Body of pancreas (tissue), 4 donors: ENCODE measurements at regions not wholly inside any gene's neighbourhood (a gene's known extent, or its start where the extent isn't known, plus 50 kb on each side); places are given as distances from the start of the nearest gene placed in this dataset.

Experiments used
- ATAC-seq: fragments of 150-250 bp; one replicate; pipeline ENCODE4 v1.9.1; 2016
- DNase-seq, 4 donors: peaks; one replicate each; pipeline ENCODE4 v3.0.0-alpha.2; 2019
- H3K27ac ChIP-seq, 4 donors: fragments of 200-600 bp; sonication (generic); 1 replicate in 3 of 4; 2 replicates in 1 of 4; pipeline versions ENCODE4 v1.5.1 to v1.6.1; 2016 to 2019; ENCODE audit warnings: mild to moderate bottlenecking in 1 of 4, mixed read lengths in 1 of 4, moderate library complexity in 1 of 4
- H3K27me3 ChIP-seq, 2 donors: fragments of 200-600 bp; sonication (generic); one replicate each; pipeline ENCODE4 v1.6.0; 2016; ENCODE audit warnings: mild to moderate bottlenecking in 1 of 2
- H3K36me3 ChIP-seq, 2 donors: fragments of 200-600 bp; sonication (generic); replicated peaks in 1 of 2; 2 replicates each; pipeline ENCODE4 v1.5.1; 2016; ENCODE audit warnings: low read depth in 2 of 2; ENCODE audit not compliant: insufficient read depth in 1 of 2
- H3K4me1 ChIP-seq: fragments of 200-600 bp; sonication (generic); one replicate; pipeline ENCODE4 v1.6.0; 2016
- H3K4me3 ChIP-seq, 2 donors: fragments of 200-600 bp; sonication (generic); 1 replicate in 1 of 2; 2 replicates in 1 of 2; pipeline ENCODE4 v1.5.1; 2016 to 2019
- H3K9me3 ChIP-seq, 3 donors: fragments of 200-600 bp; sonication (generic); 1 replicate in 2 of 3; 2 replicates in 1 of 3; pipeline ENCODE4 v1.5.1; 2016
- CTCF ChIP-seq, 7 experiments: fragments of 450-650 bp in 4 of 7; fragments of 200-600 bp in 3 of 7; sonication (generic) in 3 of 7; IDR thresholded peaks; one replicate each; pipeline ENCODE4 v1.5.1; 2016 to 2019; ENCODE audit warnings: antibody characterized with exemption in 7 of 7
- POLR2A ChIP-seq, 3 donors: fragments of 450-650 bp; IDR thresholded peaks; one replicate each; pipeline ENCODE4 v1.6.1; 2016; ENCODE audit warnings: antibody characterized with exemption in 3 of 3, mild to moderate bottlenecking in 2 of 3
- WGBS, 2 donors: methylation state at CpG; one replicate each; pipeline ENCODE4 v1.1.5; 2017; 5-methylcytosine and 5-hydroxymethylcytosine counted together
- intact Hi-C: fragments of 100-400 bp; cut with DNase I; formaldehyde crosslinking; loops from one replicate; pipeline ENCODE4 v1.15.1; 2023

GRCh38 chr9:121576281-121577075 lies 75.0 kb upstream of the DAB2IP start:
- DNase-seq (no peak), ATAC-seq (no peak)
- no peaks in the 10 kb centered on the region for H3K27me3 ChIP-seq
- TF ChIP-seq CTCF (IDR thresholded peaks at IDR 0.05) (no peak), POLR2A (IDR thresholded peaks at IDR 0.05) (no peak)
- H3K27ac ChIP-seq, result no peak overlapping the region
- H3K4me3 ChIP-seq, result no peak overlapping the region
- H3K9me3 ChIP-seq, result no peaks in the 10 kb centered on the region
- intact Hi-C loops, result no loop called here
- H3K4me1 ChIP-seq, result no peaks in the 10 kb centered on the region
- H3K36me3 ChIP-seq, result no peaks in the 10 kb centered on the region
- 70 to 81% methylated on average over 7 of the region's 7 CpGs for WGBS, 2 donors

GRCh38 chr9:121577166-121577565 lies 74.3 kb upstream of the DAB2IP start:
- Histone ChIP-seq H3K4me3 (no peak overlapping the region), H3K27ac (no peak overlapping the region), H3K36me3 (no peaks in the 10 kb centered on the region), H3K4me1 (no peaks in the 10 kb centered on the region), H3K27me3 (no peaks in the 10 kb centered on the region), H3K9me3 (no peaks in the 10 kb centered on the region)
- DNase-seq (no peak), ATAC-seq (no peak)
- intact Hi-C loops, result no loop called here
- TF ChIP-seq POLR2A (IDR thresholded peaks at IDR 0.05), result no peak
- no peak for TF ChIP-seq CTCF (IDR thresholded peaks at IDR 0.05)
- 84 to 92% methylated on average over 12 to 15 of the region's 17 CpGs for WGBS, 2 donors

- 86% methylated on average over 7 of the region's 7 CpGs; no CpG with 5 or more reads in 1 of the 2 donors for WGBS, 2 donors
- H3K27ac ChIP-seq, result no peak overlapping the region
- no peaks in the 10 kb centered on the region for H3K9me3 ChIP-seq
- H3K36me3 ChIP-seq, result no peaks in the 10 kb centered on the region
- no peaks in the 10 kb centered on the region for H3K27me3 ChIP-seq
- H3K4me3 ChIP-seq, result no peak overlapping the region
- intact Hi-C loops, result no loop called here
- H3K4me1 ChIP-seq, result no peaks in the 10 kb centered on the region
- DNase-seq, result no peak
- no peak for ATAC-seq
- TF ChIP-seq POLR2A (IDR thresholded peaks at IDR 0.05), result no peak
- TF ChIP-seq CTCF (IDR thresholded peaks at IDR 0.05), result no peak
These were observed 73.9 kb upstream of the DAB2IP start for GRCh38 chr9:121577572-121577971.

- Histone ChIP-seq H3K4me1 (peaks cover 6% of the 10 kb centered on the region), H3K27ac (no peak overlapping the region), H3K27me3 (no peaks in the 10 kb centered on the region), H3K4me3 (no peak overlapping the region), H3K36me3 (no peaks in the 10 kb centered on the region), H3K9me3 (no peaks in the 10 kb centered on the region)
- ATAC-seq (peak; percentile 55), DNase-seq (peak in 1 of 4 donors; percentile 31)
- intact Hi-C loops, result no loop called here
- TF ChIP-seq CTCF (IDR thresholded peaks at IDR 0.05) (no peak), POLR2A (IDR thresholded peaks at IDR 0.05) (no peak)
- 28 to 33% methylated on average over 12 to 19 of the region's 19 CpGs for WGBS, 2 donors
These were observed 69.4 kb upstream of the DAB2IP start for GRCh38 chr9:121581786-121582600.
